ENCODE measurements at regions not wholly inside any gene's neighbourhood (a gene's known extent, or its start where the extent isn't known, plus 50 kb on each side); places are given as distances from the start of the nearest gene placed in this dataset.

- Histone ChIP-seq H3K4me3 (no peak overlapping the region), H3K36me3 (no peaks in the 10 kb centered on the region), H3K27me3 (no peaks in the 10 kb centered on the region), H3K27ac (no peak overlapping the region), H3K9me3 (no peaks in the 10 kb centered on the region), H3K4me1 (no peaks in the 10 kb centered on the region)
- intact Hi-C loops (cut with DNase I) = no loop called here
- TF ChIP-seq CTCF (IDR thresholded peaks at IDR 0.05) (no peak), POLR2A (IDR thresholded peaks at IDR 0.05) (no peak)
- 27 to 65% methylated on average over 2 to 3 of the region's 3 CpGs for WGBS, 2 donors
- DNase-seq = no peak
These were observed 167.6 kb downstream of the CXCL12 start for GRCh38 chr10:44217274-44217820.

GRCh38 chr10:44216073-44216472, 168.8 kb downstream of the CXCL12 start:
- Histone ChIP-seq H3K27ac (no peak overlapping the region), H3K36me3 (no peaks in the 10 kb centered on the region), H3K4me1 (no peaks in the 10 kb centered on the region), H3K27me3 (no peaks in the 10 kb centered on the region), H3K4me3 (no peak overlapping the region), H3K9me3 (no peaks in the 10 kb centered on the region)
- WGBS, 2 donors = 74 to 83% methylated on average over 2 of the region's 2 CpGs
- no peak for DNase-seq
- intact Hi-C loops (cut with DNase I) = no loop called here
- no peak for TF ChIP-seq POLR2A (IDR thresholded peaks at IDR 0.05)
- no peak for TF ChIP-seq CTCF (IDR thresholded peaks at IDR 0.05)

- intact Hi-C loops (cut with DNase I) = no loop called here
- H3K9me3 ChIP-seq = no peaks in the 10 kb centered on the region
- no peaks in the 10 kb centered on the region for H3K4me1 ChIP-seq
- no peaks in the 10 kb centered on the region for H3K36me3 ChIP-seq
- TF ChIP-seq POLR2A (IDR thresholded peaks at IDR 0.05) = no peak
- TF ChIP-seq CTCF (IDR thresholded peaks at IDR 0.05) = no peak
- WGBS, 2 donors = 44 to 69% methylated on average over 2 to 3 of the region's 4 CpGs
- no peak for DNase-seq
- no peak overlapping the region for H3K4me3 ChIP-seq
- no peaks in the 10 kb centered on the region for H3K27me3 ChIP-seq
- H3K27ac ChIP-seq = no peak overlapping the region
These were observed 175.1 kb downstream of the CXCL12 start for GRCh38 chr10:44209811-44210210.

- no peaks in the 10 kb centered on the region for H3K27me3 ChIP-seq
- no peak overlapping the region for H3K4me3 ChIP-seq
- no peaks in the 10 kb centered on the region for H3K9me3 ChIP-seq
- 83% methylated on average over 9 of the region's 9 CpGs; no CpG with 5 or more reads in 1 of the 2 donors for WGBS, 2 donors
- intact Hi-C loops (cut with DNase I) = no loop called here
- no peak for DNase-seq
- TF ChIP-seq CTCF (IDR thresholded peaks at IDR 0.05) = no peak
- TF ChIP-seq POLR2A (IDR thresholded peaks at IDR 0.05) = no peak
- H3K36me3 ChIP-seq = no peaks in the 10 kb centered on the region
- H3K4me1 ChIP-seq = no peaks in the 10 kb centered on the region
- H3K27ac ChIP-seq = no peak overlapping the region
These were observed 177.7 kb downstream of the CXCL12 start for GRCh38 chr10:44207160-44207559.

GRCh38 chr10:44206127-44206818, 178.6 kb downstream of the CXCL12 start:
- no peaks in the 10 kb centered on the region for H3K9me3 ChIP-seq
- intact Hi-C loops (cut with DNase I) = no loop called here
- H3K36me3 ChIP-seq = no peaks in the 10 kb centered on the region
- no peak overlapping the region for H3K27ac ChIP-seq
- H3K4me1 ChIP-seq = no peaks in the 10 kb centered on the region
- DNase-seq = no peak
- H3K4me3 ChIP-seq = no peak overlapping the region
- WGBS, 2 donors = 60 to 86% methylated on average over 6 to 21 of the region's 25 CpGs
- TF ChIP-seq CTCF (IDR thresholded peaks at IDR 0.05) = no peak
- H3K27me3 ChIP-seq = no peaks in the 10 kb centered on the region
